ENCODE measurements at regions not wholly inside any gene's neighbourhood (a gene's known extent, or its start where the extent isn't known, plus 50 kb on each side); places are given as distances from the start of the nearest gene placed in this dataset.
"Not testable (repeated sequence)": the region's sequence is repeated elsewhere in the genome, so short reads cannot be mapped to it uniquely, and the experiment has no call there.

GRCh38 chr20:60187683-60188082 lies 229.5 kb downstream of the CDH26 start:
- TF ChIP-seq CTCF (conservative IDR thresholded peaks at IDR 0.05; ENCODE audit: control insufficient read depth, insufficient read depth, low read depth, low read length) = no peak
- DNase-seq (ENCODE audit: low read depth) = no peak
- H3K4me3 ChIP-seq (ENCODE audit: control insufficient read depth, low read depth, low read length) = no peak overlapping the region

GRCh38 chr20:60191014-60191413 lies 232.8 kb downstream of the CDH26 start:
- no peak for DNase-seq (ENCODE audit: low read depth)
- no peak overlapping the region for H3K4me3 ChIP-seq (ENCODE audit: control insufficient read depth, low read depth, low read length)
- TF ChIP-seq CTCF (conservative IDR thresholded peaks at IDR 0.05; ENCODE audit: control insufficient read depth, insufficient read depth, low read depth, low read length) = no peak

GRCh38 chr20:60192326-60192725 lies 234.1 kb downstream of the CDH26 start:
- H3K4me3 ChIP-seq (ENCODE audit: control insufficient read depth, low read depth, low read length) = no peak overlapping the region
- TF ChIP-seq CTCF (conservative IDR thresholded peaks at IDR 0.05; ENCODE audit: control insufficient read depth, insufficient read depth, low read depth, low read length) = no peak
- peak; percentile 31 for DNase-seq (ENCODE audit: low read depth)

GRCh38 chr20:60199132-60199531 lies 240.9 kb downstream of the CDH26 start:
- DNase-seq (ENCODE audit: low read depth); H3K4me3 ChIP-seq (ENCODE audit: control insufficient read depth, low read depth, low read length): not testable (repeated sequence)

- no peak for TF ChIP-seq CTCF (conservative IDR thresholded peaks at IDR 0.05; ENCODE audit: control insufficient read depth, insufficient read depth, low read depth, low read length)
- DNase-seq (ENCODE audit: low read depth) = no peak
- H3K4me3 ChIP-seq (ENCODE audit: control insufficient read depth, low read depth, low read length) = no peak overlapping the region
Observed at GRCh38 chr20:60199866-60200265, 241.6 kb downstream of the CDH26 start.

GRCh38 chr20:60200305-60200918 lies 242.2 kb downstream of the CDH26 start:
- TF ChIP-seq CTCF (conservative IDR thresholded peaks at IDR 0.05; ENCODE audit: control insufficient read depth, insufficient read depth, low read depth, low read length) = no peak
- no peak overlapping the region for H3K4me3 ChIP-seq (ENCODE audit: control insufficient read depth, low read depth, low read length)
- no peak for DNase-seq (ENCODE audit: low read depth)

GRCh38 chr20:60201198-60201835 lies 243.1 kb downstream of the CDH26 start:
- TF ChIP-seq CTCF (conservative IDR thresholded peaks at IDR 0.05; ENCODE audit: control insufficient read depth, insufficient read depth, low read depth, low read length) = no peak
- no peak overlapping the region for H3K4me3 ChIP-seq (ENCODE audit: control insufficient read depth, low read depth, low read length)
- no peak for DNase-seq (ENCODE audit: low read depth)

All from fibroblast of mammary gland (primary cell).